Fibroblast of the conjunctiva (primary cell): ENCODE measurements at regions not wholly inside any gene's neighbourhood (a gene's known extent, or its start where the extent isn't known, plus 50 kb on each side); places are given as distances from the start of the nearest gene placed in this dataset.
"Not testable (repeated sequence)": the region's sequence is repeated elsewhere in the genome, so short reads cannot be mapped to it uniquely, and the experiment has no call there.

ENCODE experiments used
- DNase-seq: peaks from one replicate; pipeline ENCODE4 v3.0.0-alpha.2; 2010; ENCODE audit warnings: low read depth

GRCh38 chr19:28556371-28556770 is 656.6 kb downstream of the UQCRFS1 start:
- DNase-seq: no peak

GRCh38 chr19:28555317-28555716 is 657.6 kb downstream of the UQCRFS1 start:
- no peak for DNase-seq

DNA sequence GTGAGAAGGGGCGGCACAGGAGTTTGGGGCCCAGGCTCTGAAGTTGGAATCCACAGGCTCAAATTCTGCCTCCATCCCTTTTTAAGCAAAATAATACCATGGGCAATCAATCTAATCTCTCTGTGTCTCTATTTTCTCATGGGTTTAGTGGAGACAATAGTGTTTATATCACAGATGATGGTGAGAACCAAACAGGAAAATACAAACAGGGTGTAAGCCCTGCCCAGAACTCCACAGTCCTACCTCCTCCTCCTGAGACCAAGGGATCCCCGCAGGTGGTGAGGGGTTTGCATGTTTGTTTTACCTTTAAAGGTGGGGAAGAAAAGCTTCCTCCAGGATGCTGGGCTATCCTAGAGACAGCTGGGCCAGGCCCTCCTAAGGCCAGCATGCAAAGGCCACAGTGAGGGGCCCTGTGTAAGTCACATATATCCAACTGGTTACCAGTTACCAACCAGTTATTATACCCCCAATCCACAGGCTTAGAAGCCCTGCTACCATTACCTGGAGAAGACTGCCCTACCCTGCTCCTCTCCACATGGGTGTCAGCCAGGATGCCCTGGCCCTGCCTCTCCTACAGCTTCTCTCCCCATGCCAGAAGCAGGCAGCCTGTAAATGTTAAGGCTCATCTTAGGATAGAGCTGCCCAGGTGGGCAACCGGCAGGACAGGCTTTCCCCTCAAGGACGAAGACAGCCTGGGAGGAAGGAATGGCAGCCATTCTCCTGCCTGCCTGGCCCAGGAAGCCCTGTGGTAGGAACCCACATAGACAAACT is 658.4 kb downstream of the UQCRFS1 start:
- DNase-seq: no peak

- no peak for DNase-seq
Measured at GRCh38 chr19:28553764-28554163, 659.2 kb downstream of the UQCRFS1 start.

GRCh38 chr19:28553005-28553404 is 659.9 kb downstream of the UQCRFS1 start:
- no peak for DNase-seq

DNA sequence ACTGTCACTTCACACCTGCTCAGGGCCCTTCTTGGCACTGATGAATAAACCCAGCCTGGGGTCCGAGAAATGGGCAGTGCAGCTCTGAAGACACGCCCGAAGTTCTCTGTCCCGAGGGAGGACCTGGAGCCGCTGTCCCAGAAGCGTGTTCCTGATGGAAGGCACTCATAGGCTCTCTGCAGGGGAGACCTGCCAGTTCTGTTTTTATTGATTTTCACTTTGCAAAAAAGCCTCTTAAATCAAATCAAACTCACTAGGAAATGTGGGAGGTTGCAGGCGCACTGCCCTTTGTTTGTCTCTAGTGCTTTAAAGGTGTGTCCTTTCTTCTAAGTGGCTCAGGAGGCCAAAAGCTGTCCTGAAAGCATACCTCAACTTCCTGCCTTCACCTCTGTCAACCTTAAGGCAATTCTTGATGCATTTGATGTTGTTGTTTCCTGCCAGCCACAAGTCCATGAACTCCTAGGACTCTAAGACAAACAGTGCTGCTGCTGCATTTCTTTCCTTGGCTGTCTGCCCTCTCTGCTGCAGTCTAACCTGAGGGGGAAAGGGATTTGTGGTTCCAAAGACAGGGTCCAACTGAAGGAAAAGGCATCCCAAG is 663.2 kb downstream of the UQCRFS1 start:
- DNase-seq: no peak

GRCh38 chr19:28546148-28546685 is 666.7 kb downstream of the UQCRFS1 start:
- DNase-seq: no peak

DNA sequence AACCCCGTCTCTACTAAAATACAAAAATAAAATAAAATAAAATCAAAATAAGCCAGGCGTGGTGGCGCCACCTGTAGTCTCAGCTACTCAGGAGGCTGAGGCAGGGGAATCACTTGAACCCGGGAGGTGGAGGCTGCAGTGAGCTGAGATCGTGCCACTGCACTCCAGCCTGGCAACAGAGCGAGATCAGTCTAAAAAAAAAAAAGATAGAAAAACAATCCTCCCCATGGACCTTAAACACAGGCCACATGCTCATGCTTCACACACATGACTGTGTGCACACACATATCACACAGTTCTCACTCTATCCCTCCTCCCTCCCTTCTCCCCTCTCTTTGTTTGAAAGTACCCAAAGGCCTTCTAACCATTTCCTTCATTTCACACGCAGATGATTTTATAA is 667.6 kb downstream of the UQCRFS1 start:
- not testable (repeated sequence) for DNase-seq

DNA sequence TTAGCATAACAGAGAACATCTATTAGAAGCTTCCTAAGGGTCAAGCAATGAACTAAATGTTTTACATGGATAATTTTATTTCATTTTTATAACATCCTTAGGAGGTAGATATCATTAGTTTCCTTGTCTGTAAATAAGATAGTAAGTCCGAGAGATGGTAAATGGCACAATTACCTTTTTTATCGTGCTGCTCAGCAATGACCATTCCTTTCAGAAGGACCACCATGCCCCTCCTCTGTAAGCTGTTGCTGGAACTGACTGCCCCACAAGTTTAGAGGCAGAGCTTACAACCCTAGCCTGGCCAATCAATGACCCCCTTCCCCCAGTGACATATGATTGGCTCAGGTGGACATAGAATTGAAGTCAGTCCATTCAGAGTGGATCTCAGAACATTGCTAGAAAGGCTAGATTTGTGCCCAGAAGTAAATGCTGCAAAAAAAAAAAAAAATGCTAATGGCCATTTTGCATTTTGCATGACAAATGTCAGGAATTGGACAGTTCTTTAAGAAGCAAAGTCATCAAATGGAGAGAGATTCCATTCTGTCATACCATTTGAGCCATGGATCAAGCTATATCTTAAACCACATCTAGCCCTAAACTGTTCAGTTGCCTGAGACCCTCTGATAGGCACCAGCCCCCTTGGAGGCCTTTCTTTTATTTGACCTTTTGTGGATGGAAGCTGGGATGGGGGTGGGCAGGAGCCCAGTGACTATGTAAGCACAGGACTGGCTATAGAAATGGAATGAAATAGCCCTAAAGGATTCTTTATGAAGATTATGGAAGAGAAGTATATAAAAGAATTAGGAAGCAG is 668.3 kb downstream of the UQCRFS1 start:
- DNase-seq: no peak

DNA sequence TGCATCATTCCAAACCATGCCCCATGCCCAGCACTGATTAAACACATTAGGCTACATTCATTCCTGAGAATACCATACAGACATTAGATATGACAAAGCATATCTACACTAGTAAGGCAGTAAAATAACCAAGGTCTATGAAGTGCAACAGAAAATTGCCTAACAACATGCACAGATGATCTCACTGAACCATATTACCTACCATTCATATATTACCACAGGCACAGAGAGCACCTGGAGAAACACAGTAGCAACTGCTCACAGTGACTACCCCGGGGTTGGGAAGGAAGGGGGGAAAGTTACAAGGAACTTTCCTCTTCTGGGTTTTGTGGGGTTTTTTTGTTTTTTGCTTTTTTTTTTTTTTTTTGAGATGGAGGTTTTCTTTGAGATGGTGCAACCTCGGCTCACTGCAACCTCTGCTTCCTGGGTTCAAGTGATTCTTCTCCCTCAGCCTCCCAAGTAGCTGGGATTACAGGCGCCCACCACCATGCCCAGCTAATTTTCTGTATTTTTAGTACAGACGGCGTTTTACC is 669.6 kb downstream of the UQCRFS1 start:
- DNase-seq: no peak

DNA sequence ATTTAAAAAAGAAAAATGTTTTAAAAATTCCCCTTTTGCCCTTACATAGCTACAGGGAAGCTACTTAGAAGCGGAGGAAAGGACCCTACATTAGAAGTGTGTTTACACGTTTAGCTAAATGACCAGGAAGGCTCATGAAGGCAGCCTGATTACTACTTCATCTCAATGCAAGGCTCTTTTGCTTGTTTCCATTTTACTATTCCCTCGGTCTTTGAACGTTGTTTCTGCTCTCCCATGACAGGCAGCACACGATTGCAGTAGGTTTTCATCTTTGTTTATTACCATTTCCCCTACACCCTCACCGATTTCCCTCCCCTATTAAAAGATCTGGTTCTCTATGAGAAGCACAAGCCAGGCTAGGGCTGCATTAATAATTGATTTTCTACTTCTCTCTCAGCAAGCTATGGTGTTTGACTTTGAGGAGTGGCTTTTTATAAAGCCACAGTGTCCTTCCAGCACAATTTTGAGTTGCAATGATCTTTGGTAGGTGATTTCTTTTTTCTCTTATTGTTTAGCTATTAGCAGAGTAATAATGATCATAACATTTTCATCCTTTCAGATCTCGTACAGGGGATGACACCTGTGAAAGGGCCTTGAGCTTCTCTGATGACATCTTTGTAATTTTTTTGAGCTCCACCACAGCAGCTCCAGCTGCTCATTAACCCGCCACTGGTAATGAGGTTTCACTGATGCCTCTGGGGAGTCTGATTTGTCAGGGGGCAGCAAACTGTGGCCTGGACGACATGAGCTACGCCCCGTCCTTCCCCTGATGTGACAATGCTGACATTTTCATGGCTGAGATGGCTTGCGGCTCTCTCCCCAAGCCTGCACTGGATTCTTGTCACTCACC is 670.3 kb downstream of the UQCRFS1 start:
- no peak for DNase-seq

DNA sequence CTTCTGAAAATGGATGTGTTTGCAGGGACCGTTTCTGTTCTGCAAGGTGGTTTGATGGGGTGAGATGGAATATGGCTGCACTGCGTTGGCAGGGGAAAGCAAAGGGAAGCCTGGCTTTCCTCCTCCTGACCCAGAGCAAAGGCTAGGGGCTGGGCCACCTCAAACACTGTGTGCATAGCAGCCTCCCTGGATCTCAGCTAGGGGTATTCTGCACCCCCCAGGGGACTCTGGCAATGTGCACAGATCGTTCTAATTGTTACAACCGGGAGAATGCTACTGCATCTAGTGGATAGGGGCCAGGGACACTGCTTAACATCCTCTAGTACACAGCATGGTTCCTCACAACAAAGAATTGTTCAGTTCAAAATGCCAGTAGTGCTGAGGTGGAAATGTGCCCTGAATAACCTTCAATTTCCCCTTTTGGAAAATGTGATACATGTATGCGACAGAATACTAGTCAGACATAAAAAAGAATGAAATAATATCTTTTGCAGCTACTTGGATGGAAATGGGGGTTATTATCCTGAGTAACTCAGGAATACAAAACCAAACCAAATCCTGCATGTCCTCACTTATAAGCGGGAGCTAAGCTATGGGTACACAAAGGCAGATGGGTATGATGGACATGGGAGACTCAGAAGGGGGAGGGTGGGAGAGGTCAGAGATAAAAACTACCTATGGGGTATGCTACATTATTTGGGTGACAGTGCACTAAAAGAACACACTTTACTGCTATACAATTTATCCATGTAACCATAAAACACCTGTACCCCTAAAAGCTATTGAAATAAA is 671.2 kb downstream of the UQCRFS1 start:
- no peak for DNase-seq

GRCh38 chr19:28541029-28541428 is 671.9 kb downstream of the UQCRFS1 start:
- DNase-seq: no peak

- not testable (repeated sequence) for DNase-seq
Measured at GRCh38 chr19:28540385-28540784, 672.6 kb downstream of the UQCRFS1 start.

- DNase-seq: no peak
Measured at GRCh38 chr19:28539759-28540158, 673.2 kb downstream of the UQCRFS1 start.

DNA sequence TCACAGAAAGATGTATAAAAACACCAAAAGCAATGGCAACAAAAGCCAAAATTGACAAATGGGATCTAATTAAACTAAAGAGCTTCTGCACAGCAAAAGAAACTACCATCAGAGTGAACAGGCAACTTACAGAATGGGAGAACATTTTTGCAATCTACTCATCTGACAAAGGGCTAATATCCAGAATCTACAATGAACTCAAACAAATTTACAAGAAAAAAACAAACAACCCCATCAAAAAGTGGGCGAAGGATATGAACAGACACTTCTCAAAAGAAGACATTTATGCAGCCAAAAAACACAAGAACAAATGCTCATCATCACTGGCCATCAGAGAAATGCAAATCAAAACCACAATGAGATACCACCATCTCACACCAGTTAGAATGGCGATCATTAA is 674.4 kb downstream of the UQCRFS1 start:
- DNase-seq: not testable (repeated sequence)

- DNase-seq: no peak
Measured at GRCh38 chr19:28537896-28538295, 675.1 kb downstream of the UQCRFS1 start.

- DNase-seq: no peak
Measured at GRCh38 chr19:28537079-28537478, 675.9 kb downstream of the UQCRFS1 start.

DNA sequence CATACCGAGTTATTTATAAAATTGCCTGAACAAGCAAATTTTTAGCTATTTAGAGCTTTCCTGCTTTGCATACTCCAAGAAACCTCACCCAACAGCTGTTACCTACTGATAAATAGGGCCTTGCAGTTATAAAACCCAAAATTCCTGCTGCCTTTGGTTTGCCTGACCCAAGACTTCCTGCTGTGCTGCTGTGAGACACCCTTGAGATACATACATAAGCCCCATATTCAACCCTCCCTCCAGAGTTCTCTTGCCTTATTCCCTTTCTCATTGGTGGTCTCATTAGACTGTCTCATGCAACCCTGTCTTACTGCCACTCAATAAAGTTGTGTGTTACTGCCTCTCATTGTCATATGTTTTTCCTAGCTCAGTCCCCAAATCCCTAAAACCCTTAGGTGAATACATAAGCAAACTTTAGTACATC is 677.6 kb downstream of the UQCRFS1 start:
- no peak for DNase-seq

- no peak for DNase-seq
Measured at GRCh38 chr19:28534766-28535351, 678.1 kb downstream of the UQCRFS1 start.
